SHP77 treated with DMSO at 0.1 percent for 48 hours (cell line): ENCODE measurements at regions not wholly inside any gene's neighbourhood (a gene's known extent, or its start where the extent isn't known, plus 50 kb on each side); places are given as distances from the start of the nearest gene placed in this dataset.
"Not testable (repeated sequence)": the region's sequence is repeated elsewhere in the genome, so short reads cannot be mapped to it uniquely, and the experiment has no call there.

Experiments
- DNase-seq: peaks from one replicate; lab custom pipeline; 2025; lab: John Stamatoyannopoulos, UW

DNA sequence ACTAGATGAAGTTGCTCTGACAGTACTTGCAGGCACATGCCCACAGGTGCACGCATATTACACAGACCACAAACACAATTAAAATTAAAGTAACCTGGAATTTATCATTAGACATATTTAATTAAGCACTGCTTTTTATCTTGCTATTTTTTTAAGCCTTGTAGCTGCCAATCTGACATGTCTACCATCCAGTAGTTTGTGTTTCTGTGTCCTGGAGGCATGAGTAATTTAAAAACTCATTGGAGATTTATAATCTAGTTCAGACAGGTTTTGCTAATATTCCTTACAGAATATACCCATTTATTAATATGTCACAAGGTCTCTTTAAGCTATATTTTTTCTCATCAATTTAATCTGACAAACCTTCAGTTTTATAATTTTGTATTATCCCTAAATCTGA is 445.0 kb upstream of the KLF6 start:
- no peak for DNase-seq

DNA sequence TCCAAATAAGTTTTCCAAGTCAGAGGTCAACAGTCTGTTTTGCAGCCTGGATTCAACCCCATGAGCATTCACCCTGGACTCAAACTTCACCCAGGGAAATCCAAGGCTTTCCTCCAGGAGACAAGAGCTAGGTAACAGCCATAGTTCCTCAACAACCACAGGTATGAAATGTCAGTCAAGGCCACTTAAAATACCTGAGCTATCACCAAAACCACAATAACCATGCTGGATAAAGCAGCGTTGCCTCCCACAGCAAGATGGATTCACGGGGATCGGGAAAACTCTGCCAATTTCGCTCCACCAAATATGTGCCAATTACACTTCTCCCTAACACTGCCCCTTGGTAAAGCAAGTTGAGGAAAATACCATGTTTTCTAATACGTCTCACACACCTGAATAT is 444.1 kb upstream of the KLF6 start:
- DNase-seq, result no peak

DNA sequence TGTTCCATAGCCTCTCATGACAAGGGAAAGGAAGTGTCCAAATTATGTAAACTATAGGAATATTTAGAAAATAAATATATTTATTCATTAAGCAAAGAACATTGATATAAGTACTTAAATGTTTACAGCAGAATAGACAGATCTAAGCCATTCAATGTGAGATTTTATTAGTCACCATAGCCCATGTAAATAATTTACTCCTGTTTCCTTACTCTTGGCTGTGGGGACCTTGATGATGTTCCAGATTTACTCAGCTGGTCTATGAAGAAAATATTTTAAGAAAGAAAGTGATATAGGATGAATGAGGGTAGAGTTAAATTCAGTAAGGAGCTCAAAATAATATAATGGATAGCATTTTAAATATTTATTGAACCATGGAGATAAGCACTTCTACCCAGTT is 442.6 kb upstream of the KLF6 start:
- no peak for DNase-seq

DNA sequence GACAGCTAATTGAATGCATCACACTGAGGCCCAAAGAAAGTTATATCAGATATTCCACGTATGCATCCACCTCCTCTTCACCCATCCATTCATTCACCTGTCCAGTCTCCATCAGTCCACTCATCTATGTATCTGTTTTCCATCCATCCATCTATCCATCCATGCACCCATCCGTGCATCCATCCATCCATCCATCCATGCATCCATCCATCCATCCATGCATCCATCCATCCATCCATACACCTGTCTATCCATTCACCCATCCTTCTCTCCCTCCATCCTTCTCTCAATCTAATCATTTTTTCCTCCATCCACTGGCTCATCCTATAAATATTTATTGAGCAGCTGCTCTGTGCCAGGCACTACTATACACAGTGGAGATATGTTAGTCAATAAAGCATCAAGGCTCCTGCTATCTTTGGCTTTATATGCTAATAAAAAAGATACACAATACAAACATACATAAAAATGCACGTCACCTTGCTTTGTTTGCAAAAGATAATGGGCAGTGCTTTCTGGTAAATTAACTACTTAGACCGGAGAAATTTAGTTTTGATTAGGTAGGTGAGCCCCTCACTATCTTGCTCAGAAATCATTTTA is 442.0 kb upstream of the KLF6 start:
- DNase-seq, result no peak

DNA sequence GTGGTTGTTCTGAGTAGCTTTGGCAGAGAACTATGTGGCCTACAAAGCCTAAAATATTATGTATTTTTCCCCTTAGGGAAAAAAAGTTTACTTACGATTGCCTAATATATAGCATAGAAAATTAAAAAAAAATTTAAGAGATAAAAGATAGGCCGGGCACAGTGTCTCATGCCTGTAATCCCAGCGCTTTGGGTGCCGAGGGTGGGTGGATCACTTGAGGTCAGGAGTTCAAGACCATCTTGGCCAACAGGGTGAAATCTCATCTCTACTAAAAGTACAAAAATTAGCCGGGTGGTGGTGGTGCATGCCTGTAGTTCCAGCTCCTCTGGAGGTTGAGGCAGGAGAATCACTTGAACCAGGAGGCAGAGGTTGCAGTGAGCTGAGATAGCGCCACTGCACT is 439.2 kb upstream of the KLF6 start:
- no peak for DNase-seq

DNA sequence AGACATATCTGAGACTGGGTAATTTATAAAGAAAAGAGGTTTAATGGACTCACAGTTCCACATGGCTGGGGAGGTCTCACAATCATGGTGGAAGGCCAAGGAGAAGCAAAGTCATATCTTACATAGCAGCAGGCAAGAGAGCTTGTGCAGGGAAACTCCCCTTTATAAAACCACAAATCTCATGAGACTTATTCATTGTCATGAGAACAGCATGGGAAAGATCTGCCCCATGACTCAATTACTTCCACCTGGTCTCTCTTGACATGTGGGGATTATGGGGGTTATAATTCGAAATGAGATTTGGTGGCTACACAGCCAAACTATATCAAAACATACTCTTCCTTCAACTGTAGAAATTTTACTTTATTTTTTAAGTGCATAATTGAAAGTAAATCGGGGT is 436.3 kb upstream of the KLF6 start:
- DNase-seq, result not testable (repeated sequence)

DNA sequence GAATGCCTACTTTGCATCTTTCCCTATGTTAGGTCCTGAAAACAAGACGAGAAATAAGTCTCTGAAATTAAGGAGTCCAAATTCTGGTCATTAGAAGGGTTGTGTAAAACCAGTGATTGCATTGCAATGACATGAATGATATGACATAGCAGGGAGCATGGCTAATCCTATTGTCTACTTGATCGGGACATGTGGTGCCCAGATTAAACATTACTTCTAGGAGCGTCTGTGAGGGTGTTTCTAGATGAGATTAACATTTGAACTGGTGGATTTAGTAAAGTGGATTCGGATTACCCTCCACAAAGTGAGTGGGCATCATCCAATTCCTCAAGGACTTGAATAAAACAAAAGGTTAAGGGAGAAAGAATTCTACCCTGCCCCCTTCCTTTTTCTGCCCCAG is 434.9 kb upstream of the KLF6 start:
- no peak for DNase-seq

DNA sequence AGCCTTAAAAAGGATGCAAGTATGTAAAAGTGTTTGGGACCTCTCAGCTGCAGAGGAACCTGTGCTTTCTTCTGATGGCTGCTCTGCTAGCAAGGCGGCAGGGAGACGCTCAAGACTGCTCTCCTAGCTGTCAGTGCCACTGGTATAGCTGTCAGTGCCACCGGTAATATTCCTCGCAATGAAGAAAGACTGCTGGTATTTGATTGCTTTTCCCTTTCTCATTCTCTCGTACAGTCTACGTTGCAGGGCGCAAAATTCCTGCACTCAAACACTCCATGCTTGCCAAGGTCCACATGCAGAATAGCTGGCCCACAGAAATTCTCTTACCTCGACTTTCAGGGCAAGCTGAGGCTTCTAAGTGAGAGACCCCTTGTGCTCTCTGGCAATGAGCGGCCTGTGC is 432.6 kb upstream of the KLF6 start:
- DNase-seq, result no peak

DNA sequence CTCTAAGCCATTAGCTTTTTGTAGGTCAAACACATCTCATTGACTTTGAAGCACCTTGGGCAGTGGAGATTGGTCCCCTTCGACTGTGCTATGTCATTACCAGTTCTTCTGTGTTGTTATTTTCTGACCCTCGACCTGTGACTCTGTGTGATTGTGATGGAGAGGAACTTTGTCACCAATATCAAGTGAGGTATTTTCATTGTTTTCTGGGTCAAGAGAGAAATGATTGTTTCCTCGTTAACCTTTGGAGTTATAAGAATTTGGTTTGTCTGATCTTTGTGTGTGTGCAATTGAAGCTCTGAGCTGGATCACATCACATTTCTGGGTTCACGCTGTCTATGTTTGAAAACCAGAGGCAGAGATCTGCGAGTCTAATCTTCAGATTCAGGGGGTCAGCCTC is 432.2 kb upstream of the KLF6 start:
- DNase-seq, result no peak

DNA sequence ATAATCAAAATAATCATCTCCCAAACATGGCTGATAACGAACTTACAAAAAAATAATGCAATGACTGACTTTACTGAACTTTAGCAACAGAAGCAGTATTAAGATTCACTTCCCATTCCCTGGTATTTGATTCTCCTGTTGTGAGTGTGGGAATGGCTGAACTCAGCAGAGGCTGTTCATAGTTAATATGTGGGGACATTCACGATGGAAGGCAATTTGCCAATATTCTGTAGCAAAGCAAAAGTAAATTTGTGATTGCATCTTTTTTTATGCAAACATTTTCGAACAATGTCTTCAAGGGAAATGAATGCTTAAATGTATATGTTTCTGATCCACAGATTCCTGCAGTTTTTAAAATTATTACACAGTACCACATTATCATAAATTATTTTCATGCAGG is 431.7 kb upstream of the KLF6 start:
- DNase-seq, result no peak

DNA sequence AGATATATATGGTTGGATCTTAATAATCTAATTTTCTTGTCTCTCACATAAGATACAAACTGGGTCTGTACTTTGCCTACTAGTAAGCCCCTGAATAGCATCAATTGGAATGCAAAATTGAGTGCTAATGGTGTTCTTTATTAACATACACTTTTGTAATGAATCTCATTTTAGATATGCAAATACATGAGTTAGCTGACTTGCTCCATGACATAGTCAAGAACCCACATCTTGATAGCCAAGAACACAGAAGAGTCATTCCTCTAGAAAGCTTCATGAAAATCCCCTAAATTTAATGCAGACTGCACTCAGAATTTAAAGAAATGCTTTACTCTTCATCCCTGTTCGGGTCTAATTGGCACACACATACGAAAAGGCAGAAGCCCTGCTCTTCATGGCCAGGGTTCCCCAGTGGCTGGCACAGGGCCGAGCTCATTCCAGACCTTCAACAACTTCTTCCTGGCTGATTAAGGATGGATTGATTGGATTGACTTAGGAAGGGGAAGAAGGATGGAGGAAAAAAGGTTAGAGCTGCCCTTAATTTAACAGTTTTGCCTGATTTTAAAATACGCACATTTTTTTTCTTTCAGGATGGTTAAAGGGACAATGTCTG is 431.1 kb upstream of the KLF6 start:
- no peak for DNase-seq

DNA sequence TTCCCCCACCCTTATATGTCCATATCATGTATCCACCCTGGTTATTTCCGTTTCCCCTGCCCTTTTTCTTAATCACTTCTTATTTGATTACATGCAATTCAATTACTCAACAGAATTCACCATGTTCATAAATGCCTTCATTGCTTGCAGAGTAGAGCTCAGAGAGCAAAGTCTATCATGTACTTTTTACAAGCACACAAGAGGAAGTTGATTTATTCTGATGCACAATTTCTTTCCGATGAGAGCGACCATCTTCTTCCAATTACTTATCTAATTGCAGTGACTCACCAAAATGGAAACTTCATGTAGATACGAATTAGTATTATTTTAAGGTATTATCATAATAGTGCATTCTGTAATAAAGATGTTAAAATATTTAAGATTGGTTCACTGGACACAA is 430.5 kb upstream of the KLF6 start:
- no peak for DNase-seq

DNA sequence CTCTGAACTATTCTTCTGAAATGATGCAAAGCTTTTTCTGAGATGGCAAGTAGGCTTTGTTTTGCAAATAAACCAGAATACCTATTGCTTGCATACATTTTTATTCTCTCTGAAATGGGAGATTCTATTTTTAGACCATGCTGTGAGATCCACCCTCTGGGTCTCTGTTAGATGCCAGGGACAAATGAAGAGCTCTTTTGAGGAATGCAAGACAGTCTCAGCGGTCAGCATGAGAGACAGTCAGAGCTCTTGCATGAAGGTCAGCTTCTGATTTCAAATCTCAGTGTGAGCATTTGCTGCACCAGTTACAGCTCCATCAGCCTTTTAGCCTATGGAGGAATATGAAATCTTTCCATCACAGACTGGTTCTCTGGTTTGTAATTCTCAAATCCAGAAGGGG is 429.9 kb upstream of the KLF6 start:
- no peak for DNase-seq

DNA sequence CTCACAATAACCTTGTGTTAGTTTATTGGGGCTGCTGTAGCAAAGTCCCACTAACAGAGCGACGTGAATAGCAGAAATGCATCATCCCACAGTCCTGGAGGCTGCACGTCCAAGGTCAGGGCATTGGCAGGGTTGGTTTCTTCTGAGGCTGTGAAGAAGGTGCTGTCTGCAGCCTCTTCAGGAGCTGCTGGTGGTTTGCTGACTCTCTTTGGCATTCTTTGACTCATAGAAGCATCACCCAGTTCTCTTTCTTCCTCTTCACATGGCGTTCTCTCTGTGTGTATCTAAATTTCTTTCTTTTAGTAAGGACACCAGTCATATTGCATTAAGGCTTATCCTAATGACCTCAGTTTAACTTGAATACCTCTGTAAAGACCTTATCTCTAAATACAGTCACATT is 428.4 kb upstream of the KLF6 start:
- DNase-seq, result no peak

DNA sequence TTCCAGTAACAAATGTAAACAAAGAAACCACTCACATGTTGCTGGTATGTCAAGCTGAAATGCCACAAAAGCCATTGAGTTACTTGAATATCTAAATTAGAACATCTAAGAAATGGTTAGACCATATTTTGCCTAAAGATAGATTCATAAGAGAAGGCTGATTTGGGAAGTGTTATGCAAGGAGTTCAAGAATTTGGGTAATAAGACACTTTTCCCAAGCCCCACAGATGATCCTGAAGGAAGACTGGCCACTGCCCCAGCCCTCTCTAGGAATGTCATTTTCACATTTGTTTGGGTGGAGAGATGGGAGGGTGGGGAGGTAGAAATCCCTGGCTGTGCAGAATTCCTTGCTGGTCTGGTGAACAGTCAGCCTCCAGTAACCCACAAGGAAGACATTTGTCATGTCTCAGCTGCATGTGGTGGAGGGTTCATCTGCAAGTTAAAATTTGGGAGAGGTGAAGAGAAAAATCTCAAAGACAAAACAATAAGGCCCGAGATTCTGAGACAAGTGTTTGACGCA is 427.2 kb upstream of the KLF6 start:
- no peak for DNase-seq

DNA sequence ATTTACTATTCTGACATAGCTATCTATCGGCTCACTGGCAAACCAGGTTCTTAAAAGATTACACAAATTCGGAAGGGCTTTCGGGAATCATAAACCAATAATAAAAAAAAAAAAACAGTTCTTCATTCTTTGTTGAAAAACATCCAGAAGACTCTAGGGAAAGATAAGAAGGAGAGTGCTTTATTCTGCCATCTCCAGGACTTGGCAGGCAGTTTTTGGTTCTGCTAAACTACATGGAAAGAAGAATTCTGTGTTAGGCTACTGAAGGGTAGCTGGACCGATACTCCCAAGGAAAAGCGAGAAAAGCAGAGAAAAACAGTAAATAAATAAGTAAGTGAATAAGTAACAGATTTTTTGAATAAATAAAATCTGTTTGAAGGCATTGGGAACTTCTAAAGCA is 423.5 kb upstream of the KLF6 start:
- no peak for DNase-seq

DNA sequence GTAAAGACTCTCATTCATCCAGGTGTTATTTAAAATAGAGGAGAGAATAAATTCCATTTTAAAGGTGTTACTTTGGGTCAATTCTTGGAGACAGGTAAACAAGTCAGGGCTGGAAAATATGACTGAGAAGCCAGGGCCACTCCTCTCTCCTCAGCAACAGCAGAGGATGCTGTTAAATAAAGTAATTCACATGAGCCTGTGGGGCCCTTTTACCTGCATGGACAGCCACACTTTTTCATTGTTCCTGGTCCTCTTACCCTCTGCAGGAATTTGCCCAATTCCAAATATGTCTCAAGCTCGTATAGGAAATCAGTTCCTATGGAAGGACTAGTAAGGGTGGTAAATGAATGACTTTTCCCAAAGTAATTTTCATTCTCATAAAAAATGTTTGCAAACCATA is 420.1 kb upstream of the KLF6 start:
- no peak for DNase-seq

DNA sequence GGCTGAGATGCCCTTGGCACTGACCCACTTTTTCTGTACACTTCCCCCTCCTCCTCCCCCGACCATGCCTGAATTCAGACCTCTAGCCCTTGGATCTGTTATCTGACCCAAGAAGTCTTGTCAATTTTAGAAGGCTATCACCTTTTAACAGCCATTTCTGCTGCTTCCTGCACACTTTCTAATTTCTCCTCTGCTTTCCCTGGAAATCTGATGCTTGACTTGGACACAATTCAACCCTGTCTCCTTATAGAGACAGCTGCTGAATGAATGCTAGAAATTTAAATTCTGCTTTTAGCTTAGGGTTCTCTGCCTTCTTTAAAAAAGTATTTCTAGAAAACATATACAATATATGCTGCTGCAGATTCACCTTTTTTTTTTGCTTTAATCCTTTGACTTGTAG is 417.9 kb upstream of the KLF6 start:
- DNase-seq, result no peak

DNA sequence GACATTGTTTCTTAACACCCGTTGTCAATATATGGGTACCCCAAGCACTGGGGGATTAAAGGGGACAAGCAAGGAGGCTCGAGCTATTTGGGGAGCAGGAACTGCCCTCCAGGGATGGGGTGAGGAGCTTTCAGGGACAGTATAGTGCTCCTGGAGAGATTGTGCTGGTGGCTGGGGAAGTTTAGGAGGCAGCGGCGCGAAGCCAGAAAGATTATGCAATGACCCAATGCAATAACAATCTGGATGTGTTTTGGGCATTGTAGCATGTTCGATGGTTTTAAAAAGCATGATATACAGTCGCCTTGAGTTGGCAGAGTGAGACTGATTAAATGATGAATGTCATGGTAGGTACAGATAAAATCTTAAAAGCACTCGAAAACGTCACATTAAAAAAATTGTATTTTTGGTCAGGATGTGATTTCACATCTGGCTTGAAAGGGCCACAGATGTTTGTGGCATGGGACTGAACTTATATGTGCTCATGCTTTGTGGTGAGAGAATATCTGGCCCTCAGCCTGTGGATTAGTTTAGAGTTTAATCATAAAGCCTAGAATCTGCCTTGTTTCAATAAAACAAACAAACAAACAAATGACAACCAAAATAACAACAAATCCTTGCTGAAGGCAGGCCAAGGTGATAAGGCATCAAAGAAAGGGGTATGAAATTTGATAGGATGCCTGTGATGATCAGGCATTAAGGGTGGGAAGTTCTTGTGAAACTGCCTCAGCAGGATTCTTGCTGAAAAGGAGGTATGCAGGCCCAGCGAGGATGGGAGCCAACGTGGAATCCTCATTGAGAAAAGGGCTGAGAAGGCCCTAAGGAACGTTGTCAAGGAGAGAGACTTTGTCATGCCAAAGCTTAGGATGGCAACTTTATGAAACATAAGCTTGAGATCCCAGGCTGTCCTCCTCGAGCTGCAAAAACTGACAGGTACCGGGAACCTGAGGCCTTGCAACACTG is 417.1 kb upstream of the KLF6 start:
- no peak for DNase-seq

DNA sequence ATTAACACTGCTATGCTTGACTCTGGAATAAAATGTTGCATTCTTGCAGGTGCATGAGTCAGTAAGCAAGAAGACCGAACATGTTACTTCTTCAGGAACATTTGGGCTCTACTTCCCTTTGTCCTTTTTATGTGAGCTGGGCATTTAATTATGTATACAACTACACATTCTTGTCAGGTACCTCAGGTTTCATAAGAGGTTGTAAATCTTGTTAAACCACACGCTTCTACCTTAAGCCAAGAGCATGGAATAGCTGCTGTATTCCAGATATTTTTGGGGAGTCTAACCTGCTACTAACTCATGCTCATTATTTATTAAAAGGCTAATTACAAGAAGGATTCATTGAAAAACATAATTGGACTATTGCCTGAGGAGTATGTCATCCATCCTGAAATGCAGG is 414.2 kb upstream of the KLF6 start:
- no peak for DNase-seq

DNA sequence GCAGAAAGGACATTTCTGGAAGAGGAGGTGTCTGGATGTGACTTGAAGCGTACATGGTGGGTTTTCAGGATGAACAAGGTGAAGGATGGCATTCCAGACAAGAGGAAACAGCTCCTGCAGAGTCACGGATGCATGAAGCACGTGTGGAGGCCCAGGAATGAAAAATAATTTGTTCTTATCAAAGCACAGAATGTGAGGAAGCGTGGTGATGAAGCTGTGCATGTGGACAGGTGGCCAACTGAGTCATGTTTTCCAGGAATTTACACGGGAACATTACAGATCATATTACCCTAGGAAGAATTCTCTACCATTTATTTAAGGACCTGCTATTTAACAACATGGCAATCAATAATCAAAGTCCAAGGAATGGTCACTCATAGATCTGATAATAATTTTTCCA is 413.2 kb upstream of the KLF6 start:
- DNase-seq, result no peak

DNA sequence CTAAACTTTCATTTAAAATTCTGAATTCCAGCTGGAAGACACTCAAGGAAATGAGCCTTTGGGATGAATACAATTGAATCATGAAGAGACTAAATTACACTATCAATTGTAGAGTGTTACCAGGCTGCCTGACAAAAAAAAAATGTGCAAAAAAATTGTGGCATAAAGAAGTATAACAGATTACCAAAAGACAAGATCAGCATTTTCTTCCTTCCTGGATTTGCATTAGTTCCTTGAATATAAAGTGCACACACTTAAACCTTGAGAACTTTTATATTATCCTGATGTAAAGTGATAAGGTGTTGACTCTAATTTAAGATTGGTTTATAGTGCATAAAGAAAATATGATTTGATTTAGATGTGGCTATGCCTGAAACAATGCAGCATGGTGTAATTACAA is 412.7 kb upstream of the KLF6 start:
- no peak for DNase-seq

DNA sequence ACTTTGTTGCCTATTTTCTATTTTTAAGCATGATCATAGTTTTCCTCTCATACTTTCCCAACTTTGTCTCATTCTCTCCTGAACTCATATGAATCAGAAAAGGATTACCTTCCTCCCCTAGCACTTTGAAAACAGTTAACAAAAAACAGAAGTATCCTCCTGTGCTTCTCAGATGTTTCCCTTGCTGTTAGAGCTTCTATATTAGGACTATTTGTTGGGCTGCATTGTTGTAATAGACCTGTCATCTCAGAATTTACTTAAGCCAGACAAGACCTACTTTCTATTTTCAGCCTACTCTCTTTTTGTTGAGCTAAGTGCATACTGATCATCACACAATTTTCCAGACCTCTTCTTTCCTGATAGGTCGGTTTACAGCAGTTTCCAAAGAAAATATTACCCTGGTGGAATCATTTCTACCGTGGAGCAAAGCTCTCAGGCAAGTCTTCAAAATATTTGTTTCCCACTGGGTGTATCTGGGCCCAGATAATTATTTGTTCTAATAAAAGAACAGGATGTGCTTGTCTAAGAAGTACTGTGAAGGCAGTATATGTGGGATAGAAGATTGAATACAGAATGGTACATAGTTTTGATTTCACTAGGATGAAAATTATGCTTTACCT is 411.9 kb upstream of the KLF6 start:
- DNase-seq, result no peak
